ENCODE measurements at regions not wholly inside any gene's neighbourhood (a gene's known extent, or its start where the extent isn't known, plus 50 kb on each side); places are given as distances from the start of the nearest gene placed in this dataset.

GRCh38 chr20:6566821-6567220 lies 200.7 kb upstream of the BMP2 start:
- no peak overlapping the region for H2AK5ac ChIP-seq (ENCODE audit: low read depth, low read length)
- no peak overlapping the region for H2BK120ac ChIP-seq (replicated peaks; ENCODE audit: low read depth, low read length)
- H3K18ac ChIP-seq (ENCODE audit: extremely low read depth, low read length), result no peak overlapping the region
- no peak overlapping the region for H3K4me3 ChIP-seq (ENCODE audit: extremely low read depth in 1 of 4, insufficient read depth in 2 of 4, low read depth in 3 of 4, low read length in 4 of 4)
- H3K4me2 ChIP-seq (ENCODE audit: insufficient read depth in 1 of 2, low read depth in 2 of 2, low read length in 2 of 2), result no peak overlapping the region
- ChIA-PET POLR2A (ENCODE audit: partially characterized antibody) (no interaction called here), CTCF (ENCODE audit: partially characterized antibody) (interaction anchor here (0.9 to 1.2 kb wide), 2 partner anchors 9 to 16 kb away, joined by 4 to 5 read pairs; no protein-coding TSS in a partner anchor)
- no peak overlapping the region for H2BK5ac ChIP-seq (ENCODE audit: low read depth, low read length)
- H4K91ac ChIP-seq (replicated peaks; ENCODE audit: insufficient read length, low read length), result no peak overlapping the region
- H3K79me1 ChIP-seq (ENCODE audit: low read depth, low read length), result no peaks in the 10 kb centered on the region
- H3K27ac ChIP-seq (ENCODE audit: low read depth, low read length), result no peak overlapping the region
- no peak overlapping the region for H2BK12ac ChIP-seq (ENCODE audit: low read depth, low read length)
- no peaks in the 10 kb centered on the region for H3K27me3 ChIP-seq (replicated peaks in 1 of 4; ENCODE audit: control insufficient read depth in 3 of 4, extremely low read depth in 1 of 4, insufficient read depth in 3 of 4, low read length in 3 of 4)
- H3K23ac ChIP-seq (ENCODE audit: insufficient read length), result no peak overlapping the region
- H3K56ac ChIP-seq (replicated peaks; ENCODE audit: insufficient read length, low read depth, low read length), result no peak overlapping the region
- H2BK20ac ChIP-seq (ENCODE audit: low read length), result no peak overlapping the region
- H3K9me3 ChIP-seq (ENCODE audit: insufficient read depth in 2 of 2, low read depth in 1 of 2, low read length in 1 of 2), result no peaks in the 10 kb centered on the region
- no peaks in the 10 kb centered on the region for H3K79me2 ChIP-seq (ENCODE audit: control insufficient read depth in 1 of 2, insufficient read depth in 2 of 2, low read length in 2 of 2)
- FAIRE-seq, result no peak
- no peaks in the 10 kb centered on the region for H3K4me1 ChIP-seq (replicated peaks in 1 of 4; ENCODE audit: control insufficient read depth in 3 of 4, insufficient read depth in 4 of 4, low read length in 3 of 4)
- H2AFZ ChIP-seq (ENCODE audit: low read length), result no peak overlapping the region
- no peaks in the 10 kb centered on the region for H3K23me2 ChIP-seq (ENCODE audit: low read depth, low read length)
- no peak overlapping the region for H2BK15ac ChIP-seq (ENCODE audit: low read length)
- TF ChIP-seq GTF2F1 (IDR thresholded peaks at IDR 0.05; ENCODE audit: borderline replicate concordance, low read depth, low read length), result no peak
- no peak for TF ChIP-seq RFX5 (IDR thresholded peaks at IDR 0.05; ENCODE audit: borderline replicate concordance, low read depth, low read length)
- TF ChIP-seq NANOG (IDR thresholded peaks at IDR 0.05; ENCODE audit: insufficient read depth, low read depth, low read length, poor library complexity, severe bottlenecking), result no peak
- DNase-seq (ENCODE audit: low read depth in 1 of 2, low spot score in 2 of 2), result no peak
- WGBS, 2 experiments (ENCODE audit: extremely low coverage in 1 of 2, insufficient coverage in 1 of 2, insufficient read length in 1 of 2, insufficient replicate concordance in 2 of 2, low coverage in 1 of 2, low lambda C conversion rate in 2 of 2, missing lambda C conversion rate in 1 of 2), result 94% methylated on average over 3 of the region's 3 CpGs; no CpG with 5 or more reads in 1 of the 2 experiments
- H4K20me1 ChIP-seq (replicated peaks in 1 of 2; ENCODE audit: control insufficient read depth in 1 of 2, insufficient read depth in 2 of 2, low read length in 2 of 2), result no peaks in the 10 kb centered on the region
- H3K14ac ChIP-seq (ENCODE audit: insufficient read length), result no peak overlapping the region
- H4K8ac ChIP-seq (ENCODE audit: extremely low read depth, insufficient read depth, low read length), result no peak overlapping the region
- no peak overlapping the region for H4K5ac ChIP-seq (ENCODE audit: insufficient read length, low read depth, low read length)
- no peak overlapping the region for H3K9ac ChIP-seq (replicated peaks in 1 of 4; ENCODE audit: extremely low read depth in 1 of 4, low read depth in 3 of 4, low read length in 3 of 4)
- H3K4ac ChIP-seq (replicated peaks; ENCODE audit: insufficient read length, low read depth, low read length), result no peak overlapping the region
- H3K36me3 ChIP-seq (ENCODE audit: control insufficient read depth in 2 of 4, insufficient read depth in 4 of 4, low read length in 3 of 4), result no peaks in the 10 kb centered on the region
